ENCODE measurements at regions not wholly inside any gene's neighbourhood (a gene's known extent, or its start where the extent isn't known, plus 50 kb on each side); places are given as distances from the start of the nearest gene placed in this dataset.

DNA sequence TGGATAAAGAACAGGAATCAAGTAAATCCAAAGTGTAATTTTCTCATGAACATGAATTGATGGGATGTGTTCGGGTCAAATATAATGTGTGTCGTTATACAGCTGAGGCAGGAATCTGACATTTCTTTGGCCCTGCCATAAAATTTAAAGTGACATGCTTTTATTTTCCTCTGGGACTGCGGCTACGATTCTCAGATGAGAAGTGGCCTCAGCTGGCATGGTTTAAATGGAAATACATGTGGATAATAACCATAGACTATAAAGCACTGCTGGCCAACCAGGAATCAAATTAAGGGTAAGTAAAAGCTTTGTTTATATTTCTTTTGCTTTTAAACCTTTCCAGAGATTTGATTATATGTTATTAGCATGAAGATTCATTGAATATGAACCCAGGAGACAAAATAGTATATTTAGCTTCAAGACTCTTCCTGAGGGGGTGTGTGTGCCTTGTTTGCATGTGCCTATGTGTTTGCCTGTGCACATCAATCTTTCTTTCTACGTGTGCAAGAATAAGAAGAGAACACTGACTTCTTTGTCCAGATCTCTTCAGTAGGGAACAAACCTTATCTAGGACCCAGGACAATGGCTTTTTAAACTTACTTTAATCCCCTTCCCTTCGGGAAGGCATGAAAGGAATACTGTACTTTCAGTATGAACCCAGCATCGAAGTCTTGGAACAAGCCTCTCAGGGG lies 629.0 kb upstream of the PFKP start:
- TF ChIP-seq, protein P1, sequence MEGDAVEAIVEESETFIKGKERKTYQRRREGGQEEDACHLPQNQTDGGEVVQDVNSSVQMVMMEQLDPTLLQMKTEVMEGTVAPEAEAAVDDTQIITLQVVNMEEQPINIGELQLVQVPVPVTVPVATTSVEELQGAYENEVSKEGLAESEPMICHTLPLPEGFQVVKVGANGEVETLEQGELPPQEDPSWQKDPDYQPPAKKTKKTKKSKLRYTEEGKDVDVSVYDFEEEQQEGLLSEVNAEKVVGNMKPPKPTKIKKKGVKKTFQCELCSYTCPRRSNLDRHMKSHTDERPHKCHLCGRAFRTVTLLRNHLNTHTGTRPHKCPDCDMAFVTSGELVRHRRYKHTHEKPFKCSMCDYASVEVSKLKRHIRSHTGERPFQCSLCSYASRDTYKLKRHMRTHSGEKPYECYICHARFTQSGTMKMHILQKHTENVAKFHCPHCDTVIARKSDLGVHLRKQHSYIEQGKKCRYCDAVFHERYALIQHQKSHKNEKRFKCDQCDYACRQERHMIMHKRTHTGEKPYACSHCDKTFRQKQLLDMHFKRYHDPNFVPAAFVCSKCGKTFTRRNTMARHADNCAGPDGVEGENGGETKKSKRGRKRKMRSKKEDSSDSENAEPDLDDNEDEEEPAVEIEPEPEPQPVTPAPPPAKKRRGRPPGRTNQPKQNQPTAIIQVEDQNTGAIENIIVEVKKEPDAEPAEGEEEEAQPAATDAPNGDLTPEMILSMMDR (IDR thresholded peaks at IDR 0.05): no peak
- TF ChIP-seq EZH2phosphoT487 (IDR thresholded peaks at IDR 0.05) (no peak), EZH2 (IDR thresholded peaks at IDR 0.05) (no peak)
